NOMO-1 treated with DMSO at 0.1 percent for 48 hours (cell line): ENCODE measurements at regions not wholly inside any gene's neighbourhood (a gene's known extent, or its start where the extent isn't known, plus 50 kb on each side); places are given as distances from the start of the nearest gene placed in this dataset.

ENCODE experiments used
- DNase-seq: peaks from one replicate; lab custom pipeline; 2025; ENCODE audit not compliant: unreplicated experiment; lab: John Stamatoyannopoulos, UW

GRCh38 chr1:187413405-187414169 is 584.8 kb downstream of the PLA2G4A start:
- no peak for DNase-seq

DNA sequence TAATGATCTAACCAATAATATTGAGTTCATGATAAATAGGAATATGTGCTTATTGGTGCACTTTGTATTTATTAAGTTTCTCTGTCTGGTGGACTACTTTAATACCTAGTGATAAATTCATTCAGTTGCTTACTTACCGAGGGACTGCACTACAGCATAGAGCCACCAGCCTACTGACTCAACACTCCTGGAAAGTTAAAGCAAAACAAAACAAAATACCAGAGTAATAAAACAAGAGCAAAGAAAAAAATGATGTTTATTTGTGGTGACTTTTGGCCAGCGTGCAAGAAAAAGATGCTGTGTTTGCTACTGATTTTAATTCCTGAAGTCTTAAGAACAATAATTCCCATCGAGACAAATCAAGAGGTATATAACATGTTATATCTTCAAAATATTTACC is 586.3 kb downstream of the PLA2G4A start:
- no peak for DNase-seq

DNA sequence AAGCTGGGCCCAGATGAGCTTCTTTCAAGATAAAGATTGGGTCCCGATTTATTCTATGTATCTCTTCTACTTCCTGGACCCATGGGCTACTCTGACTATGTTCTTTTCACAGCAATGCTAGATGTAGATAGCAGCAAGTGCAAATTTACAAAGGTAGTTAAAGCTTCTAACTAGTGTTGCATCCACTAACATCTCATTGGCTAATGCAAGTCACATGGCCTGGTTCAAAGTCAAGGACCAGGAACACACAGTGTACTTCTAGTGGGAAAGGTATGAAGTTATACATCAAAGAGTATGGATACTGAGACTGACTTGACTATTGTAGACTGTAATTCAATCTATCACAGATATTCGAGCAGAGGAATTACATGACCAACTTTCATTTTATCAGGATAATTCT is 588.8 kb downstream of the PLA2G4A start:
- no peak for DNase-seq

GRCh38 chr1:187433598-187433997 is 604.8 kb downstream of the PLA2G4A start:
- DNase-seq = no peak

DNA sequence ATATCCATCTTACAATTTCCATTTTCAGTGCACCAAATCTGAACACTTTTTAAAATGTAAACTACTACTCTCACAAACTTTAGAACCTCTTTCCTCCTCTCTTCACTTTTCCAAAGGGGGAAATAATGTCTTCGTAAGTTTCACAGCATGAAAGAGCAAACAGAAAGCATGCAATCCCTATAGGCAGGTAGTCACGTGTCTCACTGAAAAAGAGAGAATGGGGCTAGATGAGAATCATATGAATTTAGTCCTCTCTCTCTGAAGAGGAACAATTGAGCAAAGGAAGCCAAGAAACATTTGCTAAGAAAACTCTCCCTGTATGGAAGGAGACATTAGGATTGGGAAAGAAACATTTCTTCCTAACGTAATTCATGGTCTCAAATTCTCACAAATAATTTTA is 613.9 kb downstream of the PLA2G4A start:
- no peak for DNase-seq

- DNase-seq = no peak
These were observed 615.2 kb downstream of the PLA2G4A start for GRCh38 chr1:187443939-187444338.

- DNase-seq = no peak
These were observed 616.3 kb downstream of the PLA2G4A start for GRCh38 chr1:187445066-187445465.

DNA sequence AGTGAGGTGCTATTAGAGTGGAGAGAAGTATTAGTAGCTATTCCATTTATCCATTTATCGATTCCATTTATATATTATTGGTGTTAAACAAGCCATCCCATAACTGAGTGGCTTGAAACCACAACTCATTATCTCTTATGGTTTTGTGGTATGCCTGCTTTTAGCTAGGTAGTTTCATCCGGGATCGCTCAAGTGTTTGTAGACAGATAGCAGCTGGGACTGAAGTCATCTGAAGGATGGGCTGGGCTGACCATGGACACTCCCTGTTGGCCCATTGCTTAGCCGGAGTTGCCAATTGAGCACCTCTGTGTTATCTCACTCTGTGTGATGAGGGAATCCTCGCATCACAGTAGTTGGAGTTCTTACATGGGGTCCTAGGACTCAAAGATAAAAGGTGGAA is 622.5 kb downstream of the PLA2G4A start:
- DNase-seq = no peak

GRCh38 chr1:187454010-187454409 is 625.3 kb downstream of the PLA2G4A start:
- no peak for DNase-seq

GRCh38 chr1:187456446-187456845 is 627.7 kb downstream of the PLA2G4A start:
- no peak for DNase-seq

DNA sequence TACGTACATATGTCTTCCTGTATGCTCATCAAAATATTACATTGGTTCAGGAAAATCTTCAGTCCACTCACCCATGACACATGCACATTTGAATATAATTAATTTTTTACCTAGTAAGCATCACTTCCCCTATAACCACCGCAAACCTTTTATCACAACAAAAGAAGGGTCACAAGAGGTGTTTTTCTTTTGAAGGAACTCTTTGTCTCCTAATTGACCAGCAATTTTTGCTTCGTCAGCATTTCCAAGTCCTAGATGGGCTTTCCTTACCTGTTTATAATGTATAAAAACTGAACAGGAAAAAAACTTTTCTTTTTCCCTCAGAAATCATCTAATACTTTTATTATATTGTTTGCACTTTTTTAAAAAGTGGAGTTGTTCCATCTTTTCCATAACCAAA is 631.3 kb downstream of the PLA2G4A start:
- DNase-seq = no peak

GRCh38 chr1:187464320-187464719 is 635.6 kb downstream of the PLA2G4A start:
- DNase-seq = no peak

DNA sequence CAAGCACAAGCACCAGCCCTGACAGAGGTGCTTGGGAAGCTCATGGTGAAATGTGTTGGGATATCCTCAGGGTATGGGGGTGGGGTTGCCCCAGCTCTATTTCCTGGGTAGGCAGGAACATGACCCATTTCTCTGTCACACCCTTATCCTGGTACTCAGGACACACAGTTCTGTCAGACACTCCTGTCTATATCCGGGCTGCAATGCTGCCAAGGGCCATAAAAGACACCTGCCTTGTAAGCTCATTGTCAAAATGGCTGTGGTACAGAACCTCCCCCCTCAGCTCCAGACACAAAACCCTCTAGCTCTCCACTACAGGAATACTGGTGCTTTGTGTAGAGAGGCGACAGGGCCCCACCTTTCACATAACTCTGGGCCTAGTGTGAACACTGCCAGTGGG is 636.7 kb downstream of the PLA2G4A start:
- no peak for DNase-seq

- DNase-seq = no peak
These were observed 641.1 kb downstream of the PLA2G4A start for GRCh38 chr1:187469836-187470235.

DNA sequence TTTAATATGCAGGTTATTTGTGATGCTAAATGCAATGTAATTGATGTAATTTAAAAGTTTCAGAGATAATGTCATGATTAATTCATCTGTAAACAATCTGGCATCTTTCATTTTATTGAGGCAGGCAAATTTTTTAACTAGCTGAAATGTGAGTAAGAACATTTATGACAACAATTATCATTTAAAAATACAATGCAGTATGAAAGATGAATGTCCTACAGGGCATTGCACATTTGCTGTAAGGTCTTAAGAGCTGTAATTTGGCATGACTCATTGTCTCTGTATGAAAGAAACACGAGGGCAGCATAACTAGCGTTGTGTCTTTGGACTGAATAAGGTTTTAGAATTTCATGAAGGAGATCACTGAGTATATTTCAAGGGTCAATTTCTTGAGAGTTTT is 642.8 kb downstream of the PLA2G4A start:
- DNase-seq = no peak

- DNase-seq = no peak
These were observed 645.6 kb downstream of the PLA2G4A start for GRCh38 chr1:187474336-187474735.

DNA sequence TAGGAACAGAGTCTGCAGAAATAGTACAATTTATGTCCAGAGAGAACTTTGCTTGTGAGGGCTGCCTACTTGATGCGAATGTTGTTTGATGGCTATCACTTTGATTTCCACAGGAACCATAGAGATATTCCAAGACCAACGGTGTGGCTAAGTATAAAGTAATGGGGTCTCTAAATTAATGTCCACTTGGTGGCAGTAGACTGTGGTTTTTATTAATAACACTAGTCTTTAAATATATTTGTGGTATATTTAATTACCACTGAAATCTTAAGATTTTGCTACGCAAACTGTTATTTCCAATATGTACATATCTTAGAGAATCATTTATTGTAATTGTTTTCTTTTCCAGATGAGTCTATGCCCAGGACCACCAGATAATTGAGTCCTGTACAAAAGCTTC is 647.9 kb downstream of the PLA2G4A start:
- no peak for DNase-seq

DNA sequence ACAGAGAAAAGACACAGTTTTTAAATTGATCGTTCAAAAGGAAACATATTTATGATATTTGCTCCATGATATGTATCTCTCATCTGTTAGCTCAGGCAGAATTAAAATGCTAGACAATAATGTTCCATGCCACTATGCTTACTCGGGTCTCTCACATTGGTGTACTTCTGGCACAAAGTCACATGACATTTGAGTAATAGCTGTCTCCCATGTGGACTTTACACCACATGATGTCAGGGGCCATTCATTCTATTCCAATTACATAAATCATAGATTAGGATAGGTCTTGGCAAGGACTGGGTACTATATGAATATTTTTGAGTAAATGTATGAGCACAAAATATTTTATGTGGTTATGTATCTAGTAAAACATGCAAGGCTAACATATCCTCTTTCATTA is 648.4 kb downstream of the PLA2G4A start:
- DNase-seq = no peak

DNA sequence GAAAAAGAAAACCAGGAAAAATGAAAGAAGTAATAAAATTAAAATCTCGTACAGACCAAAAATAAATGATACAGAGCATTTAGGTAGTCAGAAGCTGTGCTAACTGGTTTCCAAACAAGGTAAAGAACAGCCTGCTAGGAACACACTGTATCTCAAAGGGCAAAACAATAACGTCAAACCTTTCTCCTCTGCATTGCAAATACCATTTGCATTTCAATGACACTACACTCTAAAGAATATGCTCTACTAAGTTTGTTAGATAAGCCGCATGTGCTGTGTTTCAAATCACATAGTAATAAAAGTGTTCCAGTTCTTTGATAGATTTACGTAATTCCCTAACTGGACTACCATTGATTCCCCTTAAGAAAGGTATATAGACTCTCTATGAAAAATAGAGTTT is 648.8 kb downstream of the PLA2G4A start:
- DNase-seq = no peak

DNA sequence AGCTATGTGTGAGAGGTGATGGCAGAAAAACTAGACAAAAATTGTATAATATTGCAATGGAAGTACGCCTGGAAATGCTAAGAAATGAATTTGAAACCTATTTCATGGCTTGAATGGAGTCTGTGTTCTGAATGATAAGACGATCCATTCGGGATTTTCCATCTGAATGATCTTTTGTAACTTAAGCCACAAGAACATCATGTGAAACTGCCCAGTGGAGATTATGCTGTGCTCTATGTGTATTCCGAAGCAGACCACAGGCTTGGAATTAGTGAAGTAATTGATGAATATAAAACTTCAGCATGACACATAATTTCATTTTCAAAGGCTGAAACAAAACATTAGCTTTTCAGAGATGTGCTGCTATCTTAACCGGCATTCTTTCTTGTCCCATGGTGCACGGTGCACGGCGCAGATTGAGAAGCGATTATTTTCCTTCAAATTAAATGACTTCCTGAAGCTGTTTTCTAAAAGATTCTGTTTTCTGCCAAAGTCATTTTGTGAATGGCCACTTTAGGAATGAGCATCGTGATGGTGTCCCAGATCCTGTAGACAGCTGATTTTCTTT is 652.9 kb downstream of the PLA2G4A start:
- DNase-seq = no peak

GRCh38 chr1:187490266-187490665 is 661.5 kb downstream of the PLA2G4A start:
- no peak for DNase-seq

GRCh38 chr1:187491082-187491720 is 662.5 kb downstream of the PLA2G4A start:
- no peak for DNase-seq
